ENCODE measurements at regions not wholly inside any gene's neighbourhood (a gene's known extent, or its start where the extent isn't known, plus 50 kb on each side); places are given as distances from the start of the nearest gene placed in this dataset.
"Not testable (repeated sequence)": the region's sequence is repeated elsewhere in the genome, so short reads cannot be mapped to it uniquely, and the experiment has no call there.

DNA sequence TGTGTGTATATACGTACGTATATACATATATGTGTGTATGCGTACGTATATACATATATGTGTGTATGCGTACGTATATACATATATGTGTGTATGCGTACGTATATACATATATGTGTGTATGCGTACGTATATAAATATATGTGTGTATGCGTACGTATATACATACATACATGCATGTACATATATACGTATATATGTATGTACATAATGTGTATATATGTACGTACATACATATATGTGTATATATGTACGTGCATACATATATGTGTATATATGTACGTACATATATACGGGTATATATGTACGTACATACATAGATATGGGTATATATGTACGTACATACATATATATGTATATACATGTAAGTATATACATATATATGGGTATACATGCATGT lies 332.1 kb downstream of the CRPPA start:
- no peak for DNase-seq (ENCODE audit: low read depth)

DNA sequence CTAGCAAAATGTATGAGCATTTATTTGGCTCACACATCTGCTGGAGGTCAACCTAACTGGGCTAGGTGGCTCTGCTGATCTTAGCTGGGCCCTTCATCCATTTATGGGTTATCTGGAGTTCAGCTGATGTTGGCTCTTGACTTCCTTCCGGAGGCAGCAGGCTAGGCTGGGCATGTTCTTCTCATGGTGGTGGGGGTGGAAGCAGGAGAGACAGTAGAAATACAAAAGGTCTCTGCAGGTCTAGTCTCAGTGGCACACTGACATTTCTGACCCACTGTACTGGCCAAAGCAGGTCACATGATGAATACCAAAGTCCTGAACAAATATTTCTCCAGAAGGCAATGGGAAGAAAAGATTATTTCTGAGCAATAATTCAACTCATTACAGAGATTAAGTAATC lies 334.6 kb downstream of the CRPPA start:
- DNase-seq (ENCODE audit: low read depth) = no peak

DNA sequence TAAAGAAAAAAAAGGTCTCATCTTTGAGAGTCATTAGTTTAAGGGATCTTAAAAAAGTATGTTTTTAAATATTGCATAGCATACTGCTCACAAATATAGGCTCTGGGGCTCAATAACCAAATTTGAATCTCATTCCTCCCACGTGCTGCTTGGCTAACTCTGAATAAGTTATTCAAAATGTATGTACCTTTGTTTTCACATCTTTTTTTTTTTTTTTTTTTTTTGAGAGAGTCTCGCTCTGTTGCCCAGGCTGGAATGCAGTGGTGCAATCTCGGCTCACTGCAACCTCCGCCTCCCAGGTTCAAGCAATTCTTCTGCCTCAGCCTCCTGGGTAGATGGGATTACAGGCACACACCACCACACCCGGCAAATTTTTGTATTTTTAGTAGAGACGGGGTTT lies 335.6 kb downstream of the CRPPA start:
- DNase-seq (ENCODE audit: low read depth) = not testable (repeated sequence)

- no peak for DNase-seq (ENCODE audit: low read depth)
Observed at GRCh38 chr7:16084875-16085274, 336.5 kb downstream of the CRPPA start.

- no peak for DNase-seq (ENCODE audit: low read depth)
Observed at GRCh38 chr7:16084370-16084769, 337.0 kb downstream of the CRPPA start.

GRCh38 chr7:16083931-16084330 lies 337.4 kb downstream of the CRPPA start:
- DNase-seq (ENCODE audit: low read depth) = no peak

GRCh38 chr7:16080131-16080530 lies 341.2 kb downstream of the CRPPA start:
- DNase-seq (ENCODE audit: low read depth) = no peak

- no peak for DNase-seq (ENCODE audit: low read depth)
Observed at GRCh38 chr7:16079723-16080122, 341.6 kb downstream of the CRPPA start.

GRCh38 chr7:16078076-16078952 lies 343.0 kb downstream of the CRPPA start:
- no peak for DNase-seq (ENCODE audit: low read depth)

DNA sequence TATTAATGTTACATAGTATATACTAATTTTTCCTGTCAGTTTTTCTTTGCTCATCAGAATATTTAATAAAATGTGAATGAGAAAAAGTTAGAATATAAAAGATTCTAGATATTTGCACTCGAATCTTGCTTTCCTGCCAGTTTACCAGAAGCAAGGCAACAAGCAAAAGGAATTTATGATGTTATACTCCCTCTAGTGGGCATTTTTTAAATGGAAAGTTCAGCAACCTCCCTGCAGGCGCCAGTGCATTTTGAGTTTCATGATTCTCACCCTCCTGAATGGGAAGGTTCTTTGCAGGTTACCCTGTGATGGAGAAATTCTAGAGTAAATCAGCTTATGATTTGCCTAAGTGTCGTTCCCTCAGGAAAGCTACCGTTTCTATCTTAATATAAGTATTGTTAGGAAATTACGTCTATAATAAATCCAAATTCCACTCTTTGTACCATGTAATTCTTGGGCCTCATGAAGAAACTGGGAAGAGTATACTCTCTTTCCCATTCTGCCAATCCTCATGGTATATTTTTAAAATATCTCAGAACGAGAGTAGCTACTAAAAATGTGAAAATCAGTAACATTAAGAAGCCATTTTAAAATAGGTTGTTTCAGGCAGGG lies 350.0 kb downstream of the CRPPA start:
- DNase-seq (ENCODE audit: low read depth) = no peak

- DNase-seq (ENCODE audit: low read depth) = no peak
Observed at GRCh38 chr7:16070806-16071205, 350.5 kb downstream of the CRPPA start.

DNA sequence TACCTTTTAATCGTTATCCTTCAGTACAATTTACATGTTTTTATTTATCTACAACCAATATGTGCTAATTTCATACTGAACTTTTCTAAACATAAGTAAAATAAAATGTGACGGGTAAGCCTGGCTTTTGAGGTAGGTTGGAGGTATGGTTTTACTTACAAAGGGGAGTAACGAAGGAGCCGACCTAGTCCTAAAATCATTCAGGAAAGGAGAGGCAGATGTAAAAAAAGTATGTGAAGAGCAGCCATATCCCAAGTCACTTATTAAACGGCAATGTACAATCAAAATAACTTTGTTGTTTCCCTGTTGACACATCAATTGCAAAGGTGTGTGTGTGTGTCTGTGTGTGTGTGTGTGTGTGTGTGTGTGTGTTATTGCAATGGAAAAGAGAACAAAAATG lies 351.3 kb downstream of the CRPPA start:
- DNase-seq (ENCODE audit: low read depth) = no peak

DNA sequence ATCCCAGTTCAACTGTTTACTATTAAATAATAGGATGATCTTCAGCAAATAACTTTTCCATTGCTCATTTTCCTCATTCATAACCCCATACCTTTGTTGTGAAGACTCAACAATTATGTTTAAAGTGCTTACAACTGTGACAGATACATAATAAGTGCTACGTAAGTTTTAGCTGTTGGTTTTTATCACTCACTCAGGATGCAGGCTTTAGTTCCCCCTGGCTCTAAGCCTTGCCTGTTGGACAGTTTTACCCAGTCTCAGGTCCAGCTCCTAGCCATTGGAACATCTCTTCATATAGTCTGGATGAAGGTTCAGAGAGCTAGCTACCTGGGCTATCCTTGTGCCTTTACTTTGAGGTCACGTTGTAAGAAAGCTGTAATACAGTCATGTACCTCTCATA lies 353.2 kb downstream of the CRPPA start:
- no peak for DNase-seq (ENCODE audit: low read depth)

DNA sequence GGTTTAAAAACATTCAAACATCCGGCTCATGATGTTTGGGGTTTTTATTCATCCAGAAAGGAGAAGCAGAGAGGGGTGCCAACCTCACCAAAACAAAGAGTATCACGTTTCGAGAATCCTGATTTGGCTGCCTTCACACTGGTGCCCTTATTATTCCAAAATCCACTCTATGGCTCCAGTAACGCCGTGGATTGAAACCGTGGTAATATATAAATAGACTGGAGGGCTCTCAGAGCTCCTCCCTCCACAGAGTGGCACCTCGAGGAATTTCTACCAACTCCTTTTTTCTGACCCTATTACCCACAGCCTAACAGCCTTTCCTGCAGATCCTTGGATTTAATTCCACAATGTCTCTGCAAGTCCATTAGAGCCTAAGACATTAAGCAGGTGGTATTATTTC lies 353.6 kb downstream of the CRPPA start:
- DNase-seq (ENCODE audit: low read depth) = no peak

- no peak for DNase-seq (ENCODE audit: low read depth)
Observed at GRCh38 chr7:16066805-16067459, 354.4 kb downstream of the CRPPA start.

- no peak for DNase-seq (ENCODE audit: low read depth)
Observed at GRCh38 chr7:16065939-16066338, 355.4 kb downstream of the CRPPA start.

GRCh38 chr7:16063716-16064675 lies 357.3 kb downstream of the CRPPA start:
- DNase-seq (ENCODE audit: low read depth) = no peak

DNA sequence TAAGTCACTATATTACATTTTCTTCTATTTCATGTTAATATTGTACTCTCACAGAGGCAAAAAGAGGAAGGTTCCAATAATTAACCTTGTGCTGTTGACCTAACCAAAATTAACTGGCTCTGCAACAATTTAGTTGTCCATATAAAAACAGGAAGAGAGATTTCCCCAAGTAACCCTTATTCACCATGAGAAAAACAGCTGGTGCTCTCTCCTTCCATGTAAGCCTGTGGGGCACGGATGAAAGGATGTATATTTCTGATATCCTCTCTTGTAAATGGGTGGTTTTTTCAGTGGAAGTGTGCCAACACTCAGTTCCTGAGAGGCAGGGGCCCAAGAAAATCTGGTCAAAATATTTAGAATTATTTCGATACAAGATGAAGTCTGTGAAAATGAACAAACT lies 358.1 kb downstream of the CRPPA start:
- DNase-seq (ENCODE audit: low read depth) = no peak

- no peak for DNase-seq (ENCODE audit: low read depth)
Observed at GRCh38 chr7:16062269-16062668, 359.1 kb downstream of the CRPPA start.

DNA sequence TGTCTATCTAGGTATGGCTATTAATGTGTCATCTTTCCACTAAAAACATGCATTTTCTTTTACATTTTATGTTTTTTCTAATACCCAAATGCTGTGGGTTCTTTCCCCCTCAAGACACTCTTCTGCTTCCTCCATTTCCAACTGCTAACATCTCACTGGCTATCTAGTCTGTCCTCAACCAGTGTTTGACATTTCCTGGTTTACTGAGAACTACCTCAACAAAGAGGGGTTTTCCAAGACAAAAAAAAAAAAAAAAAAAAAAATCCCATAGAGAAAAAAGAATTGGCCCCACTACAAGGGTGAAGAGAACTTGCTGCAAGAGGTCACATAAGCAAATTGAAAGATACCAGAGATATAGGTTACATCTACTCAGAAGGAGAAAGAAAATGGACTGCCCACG lies 359.7 kb downstream of the CRPPA start:
- DNase-seq (ENCODE audit: low read depth) = no peak

DNA sequence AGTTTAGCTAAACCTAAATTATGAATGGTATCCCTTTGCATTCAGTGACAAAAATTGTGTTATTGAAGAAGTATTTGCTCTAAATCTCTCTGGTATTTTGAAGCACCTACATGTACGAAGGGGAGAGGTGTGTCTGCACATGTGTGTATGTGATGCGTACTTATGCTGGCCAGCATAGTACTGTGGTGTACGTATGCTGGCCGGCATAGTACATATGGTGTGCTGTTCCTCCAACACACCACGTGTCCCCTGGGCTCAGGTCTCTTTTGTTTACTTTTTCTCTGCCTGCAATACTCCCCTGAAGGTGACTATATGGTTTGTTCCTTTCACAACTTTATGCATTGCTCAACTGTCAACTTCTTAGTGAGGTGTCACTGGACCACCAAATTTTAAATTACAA lies 360.3 kb downstream of the CRPPA start:
- DNase-seq (ENCODE audit: low read depth) = no peak

- no peak for DNase-seq (ENCODE audit: low read depth)
Observed at GRCh38 chr7:16060502-16060901, 360.8 kb downstream of the CRPPA start.
